ENCODE measurements at regions not wholly inside any gene's neighbourhood (a gene's known extent, or its start where the extent isn't known, plus 50 kb on each side); places are given as distances from the start of the nearest gene placed in this dataset.

- no peak overlapping the region for H3K27ac ChIP-seq
- H3K4me1 ChIP-seq, result no peaks in the 10 kb centered on the region
- TF ChIP-seq CTCF (IDR thresholded peaks at IDR 0.05) (no peak), POLR2AphosphoS5 (IDR thresholded peaks at IDR 0.05) (no peak), POLR2A (IDR thresholded peaks at IDR 0.05) (no peak), EP300 (IDR thresholded peaks at IDR 0.05) (no peak)
- no peak overlapping the region for H3K4me3 ChIP-seq
- H3K27me3 ChIP-seq, result no peaks in the 10 kb centered on the region
- DNase-seq (ENCODE audit: low spot score in 2 of 2), result no peak
- H3K9me3 ChIP-seq, result no peaks in the 10 kb centered on the region
- WGBS, result 69% methylated on average over 4 of the region's 4 CpGs
- H3K36me3 ChIP-seq, result no peaks in the 10 kb centered on the region
Measured at GRCh38 chr4:59222221-59222620, 1977.9 kb upstream of the ADGRL3 start.

- Histone ChIP-seq H3K27ac (no peak overlapping the region), H3K36me3 (no peaks in the 10 kb centered on the region), H3K4me1 (no peaks in the 10 kb centered on the region), H3K27me3 (no peaks in the 10 kb centered on the region), H3K9me3 (no peaks in the 10 kb centered on the region), H3K4me3 (no peak overlapping the region)
- TF ChIP-seq CTCF (IDR thresholded peaks at IDR 0.05) (no peak), EP300 (IDR thresholded peaks at IDR 0.05) (no peak), POLR2AphosphoS5 (IDR thresholded peaks at IDR 0.05) (no peak), POLR2A (IDR thresholded peaks at IDR 0.05) (no peak)
- DNase-seq (ENCODE audit: low spot score in 2 of 2), result no peak
- 17% methylated on average over 2 of the region's 2 CpGs for WGBS
Measured at GRCh38 chr4:59223292-59223941, 1976.7 kb upstream of the ADGRL3 start.

GRCh38 chr4:59238212-59238611, 1961.9 kb upstream of the ADGRL3 start:
- Histone ChIP-seq H3K4me3 (no peak overlapping the region), H3K4me1 (no peaks in the 10 kb centered on the region), H3K9me3 (peaks cover 4% of the 10 kb centered on the region), H3K27me3 (no peaks in the 10 kb centered on the region), H3K36me3 (no peaks in the 10 kb centered on the region), H3K27ac (no peak overlapping the region)
- TF ChIP-seq EP300 (IDR thresholded peaks at IDR 0.05), result no peak
- no peak for TF ChIP-seq POLR2A (IDR thresholded peaks at IDR 0.05)
- TF ChIP-seq CTCF (IDR thresholded peaks at IDR 0.05), result no peak
- no peak for TF ChIP-seq POLR2AphosphoS5 (IDR thresholded peaks at IDR 0.05)
- DNase-seq (ENCODE audit: low spot score in 2 of 2), result no peak
- WGBS, result 48% methylated on average over 3 of the region's 3 CpGs

GRCh38 chr4:59240011-59240410, 1960.1 kb upstream of the ADGRL3 start:
- H3K4me3 ChIP-seq, result no peak overlapping the region
- peaks cover 4% of the 10 kb centered on the region for H3K9me3 ChIP-seq
- WGBS, result 42% methylated on average over 7 of the region's 7 CpGs
- no peaks in the 10 kb centered on the region for H3K4me1 ChIP-seq
- no peaks in the 10 kb centered on the region for H3K36me3 ChIP-seq
- TF ChIP-seq POLR2AphosphoS5 (IDR thresholded peaks at IDR 0.05), result no peak
- TF ChIP-seq POLR2A (IDR thresholded peaks at IDR 0.05), result no peak
- TF ChIP-seq CTCF (IDR thresholded peaks at IDR 0.05), result no peak
- no peak for TF ChIP-seq EP300 (IDR thresholded peaks at IDR 0.05)
- H3K27ac ChIP-seq, result no peak overlapping the region
- H3K27me3 ChIP-seq, result no peaks in the 10 kb centered on the region
- no peak for DNase-seq (ENCODE audit: low spot score in 2 of 2)

GRCh38 chr4:59243038-59243437, 1957.1 kb upstream of the ADGRL3 start:
- H3K9me3 ChIP-seq, result peaks cover 4% of the 10 kb centered on the region
- TF ChIP-seq EP300 (IDR thresholded peaks at IDR 0.05) (no peak), CTCF (IDR thresholded peaks at IDR 0.05) (no peak), POLR2AphosphoS5 (IDR thresholded peaks at IDR 0.05) (no peak), POLR2A (IDR thresholded peaks at IDR 0.05) (no peak)
- DNase-seq (ENCODE audit: low spot score in 2 of 2), result no peak
- H3K4me1 ChIP-seq, result no peaks in the 10 kb centered on the region
- H3K27ac ChIP-seq, result no peak overlapping the region
- H3K27me3 ChIP-seq, result no peaks in the 10 kb centered on the region
- no peaks in the 10 kb centered on the region for H3K36me3 ChIP-seq
- no peak overlapping the region for H3K4me3 ChIP-seq
